ENCODE measurements at regions not wholly inside any gene's neighbourhood (a gene's known extent, or its start where the extent isn't known, plus 50 kb on each side); places are given as distances from the start of the nearest gene placed in this dataset.
"Not testable (repeated sequence)": the region's sequence is repeated elsewhere in the genome, so short reads cannot be mapped to it uniquely, and the experiment has no call there.

GRCh38 chr4:131721883-131722282 lies 1427.2 kb upstream of the PCDH10 start:
- H3K27ac ChIP-seq: no peak overlapping the region
- no peak for TF ChIP-seq POLR2A (IDR thresholded peaks at IDR 0.05)
- TF ChIP-seq POLR2AphosphoS5 (IDR thresholded peaks at IDR 0.05): no peak
- TF ChIP-seq, protein P1, sequence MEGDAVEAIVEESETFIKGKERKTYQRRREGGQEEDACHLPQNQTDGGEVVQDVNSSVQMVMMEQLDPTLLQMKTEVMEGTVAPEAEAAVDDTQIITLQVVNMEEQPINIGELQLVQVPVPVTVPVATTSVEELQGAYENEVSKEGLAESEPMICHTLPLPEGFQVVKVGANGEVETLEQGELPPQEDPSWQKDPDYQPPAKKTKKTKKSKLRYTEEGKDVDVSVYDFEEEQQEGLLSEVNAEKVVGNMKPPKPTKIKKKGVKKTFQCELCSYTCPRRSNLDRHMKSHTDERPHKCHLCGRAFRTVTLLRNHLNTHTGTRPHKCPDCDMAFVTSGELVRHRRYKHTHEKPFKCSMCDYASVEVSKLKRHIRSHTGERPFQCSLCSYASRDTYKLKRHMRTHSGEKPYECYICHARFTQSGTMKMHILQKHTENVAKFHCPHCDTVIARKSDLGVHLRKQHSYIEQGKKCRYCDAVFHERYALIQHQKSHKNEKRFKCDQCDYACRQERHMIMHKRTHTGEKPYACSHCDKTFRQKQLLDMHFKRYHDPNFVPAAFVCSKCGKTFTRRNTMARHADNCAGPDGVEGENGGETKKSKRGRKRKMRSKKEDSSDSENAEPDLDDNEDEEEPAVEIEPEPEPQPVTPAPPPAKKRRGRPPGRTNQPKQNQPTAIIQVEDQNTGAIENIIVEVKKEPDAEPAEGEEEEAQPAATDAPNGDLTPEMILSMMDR (IDR thresholded peaks at IDR 0.05): no peak
- no peak for TF ChIP-seq EP300 (IDR thresholded peaks at IDR 0.05)
- H3K36me3 ChIP-seq: no peaks in the 10 kb centered on the region
- H3K9me3 ChIP-seq: no peaks in the 10 kb centered on the region
- H3K27me3 ChIP-seq: no peaks in the 10 kb centered on the region
- no peak overlapping the region for H3K4me3 ChIP-seq
- ATAC-seq: no peak
- WGBS, 2 donors (ENCODE audit: low coverage in 1 of 2): 94% methylated on average over 2 of the region's 2 CpGs; no CpG with 5 or more reads in 1 of the 2 donors
- no peaks in the 10 kb centered on the region for H3K4me1 ChIP-seq

DNA sequence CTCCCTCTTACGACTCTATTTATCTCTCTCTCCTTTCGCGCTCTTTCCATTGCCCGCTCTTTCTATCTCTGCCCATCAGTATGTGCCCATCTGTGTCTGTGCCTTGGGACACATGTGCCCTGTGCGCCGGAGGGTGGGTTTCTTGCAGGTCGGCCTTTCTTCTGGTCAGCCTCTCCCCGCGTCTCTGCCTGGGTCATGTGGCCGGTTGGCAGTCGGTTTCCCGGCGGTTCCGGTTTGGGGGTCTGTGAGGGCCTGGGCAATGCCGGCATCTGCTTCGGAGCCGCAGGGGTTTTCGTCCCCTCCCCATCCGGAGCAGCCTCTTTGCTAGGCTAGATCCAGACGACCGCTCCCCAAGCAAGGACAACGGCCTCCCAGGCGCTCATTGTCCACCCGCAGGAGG lies 1426.0 kb upstream of the PCDH10 start:
- 92 to 93% methylated on average over 6 of the region's 24 CpGs for WGBS, 2 donors (ENCODE audit: low coverage in 1 of 2)
- not testable (repeated sequence) for ATAC-seq, H3K4me3 ChIP-seq, H3K4me1 ChIP-seq, H3K27me3 ChIP-seq, H3K9me3 ChIP-seq, H3K27ac ChIP-seq, H3K36me3 ChIP-seq

DNA sequence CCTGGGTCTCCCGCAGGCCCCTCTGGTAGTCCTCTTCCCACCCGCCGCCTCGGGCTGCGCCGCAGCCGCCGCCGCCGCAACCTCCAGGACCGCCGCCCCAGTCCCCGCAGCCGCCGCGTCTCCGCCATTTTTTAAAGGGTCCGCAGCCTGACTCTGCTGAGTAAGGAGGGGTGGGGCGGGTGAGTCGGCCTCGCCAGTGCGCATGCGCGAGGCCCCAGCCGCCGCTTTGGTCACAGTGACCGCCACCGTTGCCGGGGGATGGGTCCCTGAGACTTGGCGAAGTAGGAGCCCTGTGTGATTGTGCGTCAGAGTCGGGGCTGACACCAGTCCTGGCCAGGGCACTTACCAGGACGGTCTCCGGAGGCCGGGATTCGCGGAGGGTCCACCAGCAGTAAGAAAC lies 1424.2 kb upstream of the PCDH10 start:
- H3K27me3 ChIP-seq, H3K4me1 ChIP-seq, H3K27ac ChIP-seq, ATAC-seq, H3K4me3 ChIP-seq, H3K9me3 ChIP-seq, H3K36me3 ChIP-seq: not testable (repeated sequence)
- no CpG with 5 or more reads among the region's 37 CpGs for WGBS, 2 donors (ENCODE audit: low coverage in 1 of 2)

DNA sequence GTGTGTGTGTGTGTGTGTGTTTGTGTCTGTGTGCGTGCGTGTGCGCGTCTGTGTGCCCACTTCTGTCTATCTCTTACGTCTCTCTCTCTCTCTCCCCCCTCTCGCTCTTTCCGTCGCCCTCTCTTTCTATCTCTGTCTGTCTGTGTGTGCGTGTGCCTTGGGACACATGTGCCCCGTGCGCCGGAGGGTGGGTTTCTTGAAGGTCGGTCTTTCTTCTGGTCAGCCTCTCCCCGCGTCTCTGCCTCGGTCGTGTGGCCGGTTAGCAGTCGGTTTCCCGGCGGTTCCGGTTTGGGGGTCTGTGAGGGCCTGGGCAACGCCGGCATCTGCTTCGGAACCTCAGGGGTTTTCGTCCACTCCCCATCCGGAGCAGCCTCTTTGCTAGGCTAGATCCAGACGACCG lies 1423.6 kb upstream of the PCDH10 start:
- WGBS, 2 donors (ENCODE audit: low coverage in 1 of 2): no CpG with 5 or more reads among the region's 29 CpGs
- not testable (repeated sequence) for H3K27me3 ChIP-seq, ATAC-seq

GRCh38 chr4:131726940-131727339 lies 1422.2 kb upstream of the PCDH10 start:
- not testable (repeated sequence) for H3K4me3 ChIP-seq, H3K9me3 ChIP-seq, ATAC-seq, H3K27me3 ChIP-seq, H3K4me1 ChIP-seq, H3K27ac ChIP-seq, H3K36me3 ChIP-seq
- no CpG with 5 or more reads among the region's 28 CpGs for WGBS, 2 donors (ENCODE audit: low coverage in 1 of 2)

More for the DNA sequence above, 1423.6 kb upstream of the PCDH10 start:
- not testable (repeated sequence) for H3K27ac ChIP-seq, H3K4me3 ChIP-seq, H3K9me3 ChIP-seq, H3K36me3 ChIP-seq, H3K4me1 ChIP-seq

GRCh38 chr4:131727418-131727817 lies 1421.7 kb upstream of the PCDH10 start:
- H3K4me1 ChIP-seq, H3K9me3 ChIP-seq, ATAC-seq, H3K27me3 ChIP-seq, H3K4me3 ChIP-seq, H3K27ac ChIP-seq, H3K36me3 ChIP-seq: not testable (repeated sequence)
- WGBS, 2 donors (ENCODE audit: low coverage in 1 of 2): 100% methylated on average over 2 of the region's 40 CpGs; no CpG with 5 or more reads in 1 of the 2 donors

DNA sequence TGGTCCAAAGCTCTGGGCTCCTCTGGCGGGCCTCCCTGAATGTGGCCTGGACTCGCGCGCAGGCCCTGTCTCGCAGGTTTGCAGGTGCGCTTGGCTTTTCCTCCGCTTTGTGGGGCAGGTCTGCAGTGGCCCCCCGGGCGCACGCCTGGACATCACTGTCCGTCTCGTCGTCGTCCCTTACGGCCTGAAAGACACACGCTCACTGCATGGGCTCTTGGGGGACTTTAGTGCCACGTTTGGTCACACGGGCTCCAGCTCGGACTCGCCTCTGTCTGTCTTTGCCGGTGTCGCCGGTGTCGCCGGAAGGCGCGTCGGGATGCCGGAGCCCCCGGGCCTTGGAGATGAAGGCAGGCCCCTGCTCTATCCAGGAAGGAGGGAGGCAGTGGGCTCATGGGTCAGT lies 1419.9 kb upstream of the PCDH10 start:
- H3K27ac ChIP-seq, H3K4me3 ChIP-seq, H3K36me3 ChIP-seq, H3K4me1 ChIP-seq, H3K27me3 ChIP-seq, H3K9me3 ChIP-seq, ATAC-seq: not testable (repeated sequence)
- WGBS, 2 donors (ENCODE audit: low coverage in 1 of 2): no CpG with 5 or more reads among the region's 30 CpGs

DNA sequence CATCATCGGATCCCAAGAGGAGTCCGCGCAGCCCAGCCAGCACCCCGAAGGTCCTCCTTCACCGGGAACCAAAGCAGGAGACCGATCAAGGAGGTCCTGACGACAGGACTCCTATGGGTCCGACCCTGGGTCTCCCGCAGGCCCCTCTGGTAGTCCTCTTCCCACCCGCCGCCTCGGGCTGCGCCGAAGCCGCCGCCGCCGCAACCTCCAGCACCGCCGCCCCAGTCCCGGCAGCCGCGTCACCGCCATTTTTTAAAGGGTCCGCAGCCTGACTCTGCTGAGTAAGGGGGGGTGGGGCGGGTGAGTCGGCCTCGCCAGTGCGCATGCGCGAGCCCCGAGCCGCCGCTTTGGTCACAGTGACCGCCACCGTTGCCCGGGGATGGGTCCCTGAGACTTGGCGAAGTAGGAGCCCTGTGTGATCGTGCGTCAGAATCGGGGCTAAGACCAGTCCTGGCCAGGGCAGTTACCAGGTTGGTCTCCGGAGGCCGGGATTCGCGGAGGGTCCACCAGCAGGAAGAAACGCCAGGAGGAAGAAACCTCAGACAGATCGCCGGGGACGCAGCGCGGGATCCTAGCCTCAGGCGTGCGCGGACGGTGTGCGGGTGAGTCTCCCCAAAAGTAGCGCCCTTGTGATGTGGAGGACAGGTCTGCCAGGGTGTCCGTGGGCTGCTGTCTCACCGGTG lies 1419.2 kb upstream of the PCDH10 start:
- not testable (repeated sequence) for ATAC-seq, H3K4me3 ChIP-seq, H3K9me3 ChIP-seq, H3K27me3 ChIP-seq, H3K4me1 ChIP-seq, H3K36me3 ChIP-seq, H3K27ac ChIP-seq
- 80% methylated on average over 3 of the region's 59 CpGs; no CpG with 5 or more reads in 1 of the 2 donors for WGBS, 2 donors (ENCODE audit: low coverage in 1 of 2)

- not testable (repeated sequence) for H3K27ac ChIP-seq, H3K4me3 ChIP-seq, H3K36me3 ChIP-seq, H3K4me1 ChIP-seq, H3K9me3 ChIP-seq, H3K27me3 ChIP-seq, ATAC-seq
- WGBS, 2 donors (ENCODE audit: low coverage in 1 of 2): 100% methylated on average over 2 to 3 of the region's 28 CpGs
Observed at GRCh38 chr4:131730574-131730973, 1418.5 kb upstream of the PCDH10 start.

- H3K27me3 ChIP-seq, ATAC-seq: not testable (repeated sequence)
- WGBS, 2 donors (ENCODE audit: low coverage in 1 of 2): no CpG with 5 or more reads among the region's 47 CpGs
Observed at GRCh38 chr4:131732034-131732630, 1417.0 kb upstream of the PCDH10 start.

DNA sequence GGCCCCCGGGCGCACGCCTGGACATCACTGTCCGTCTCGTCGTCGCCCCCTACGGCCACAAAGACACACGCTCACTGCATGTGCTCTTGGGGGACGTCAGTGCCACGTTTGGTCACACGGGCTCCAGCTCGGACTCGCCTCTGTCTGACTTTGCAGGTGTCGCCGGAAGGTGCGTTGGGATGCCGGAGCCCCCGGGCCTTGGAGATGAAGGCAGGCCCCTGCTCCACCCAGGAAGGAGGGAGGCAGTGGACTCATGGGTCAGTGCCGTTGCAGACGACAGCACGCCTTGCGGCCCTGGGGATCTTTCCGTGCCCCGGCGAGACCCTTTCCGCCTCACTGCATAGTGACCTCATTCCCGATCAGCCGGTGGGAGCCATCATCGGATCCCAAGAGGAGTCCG lies 1414.8 kb upstream of the PCDH10 start:
- ATAC-seq, H3K27ac ChIP-seq, H3K36me3 ChIP-seq, H3K4me1 ChIP-seq, H3K4me3 ChIP-seq, H3K27me3 ChIP-seq, H3K9me3 ChIP-seq: not testable (repeated sequence)
- WGBS, 2 donors (ENCODE audit: low coverage in 1 of 2): no CpG with 5 or more reads among the region's 31 CpGs

More at GRCh38 chr4:131732034-131732630, 1417.0 kb upstream of the PCDH10 start:
- not testable (repeated sequence) for H3K4me1 ChIP-seq, H3K27ac ChIP-seq, H3K36me3 ChIP-seq, H3K4me3 ChIP-seq, H3K9me3 ChIP-seq

DNA sequence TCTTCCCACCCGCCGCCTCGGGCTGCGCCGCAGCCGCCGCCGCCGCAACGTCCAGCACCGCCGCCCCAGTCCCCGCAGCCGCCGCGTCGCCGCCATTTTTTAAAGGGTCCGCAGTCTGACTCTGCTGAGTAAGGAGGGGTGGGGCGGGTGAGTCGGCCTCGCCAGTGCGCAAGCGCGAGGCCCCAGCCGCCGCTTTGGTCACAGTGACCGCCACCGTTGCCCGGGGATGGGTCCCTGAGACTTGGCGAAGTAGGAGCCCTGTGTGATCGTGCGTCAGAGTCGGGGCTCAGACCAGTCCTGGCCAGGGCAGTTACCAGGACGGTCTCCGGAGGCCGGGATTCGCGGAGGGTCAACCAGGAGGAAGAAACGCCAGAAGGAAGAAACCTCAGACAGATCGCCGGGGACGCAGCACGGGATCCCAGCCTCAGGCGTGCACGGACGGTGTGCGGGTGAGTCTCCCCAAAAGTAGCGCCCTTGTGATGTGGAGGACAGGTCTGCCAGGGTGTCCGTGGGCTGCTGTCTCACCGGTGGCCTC lies 1414.2 kb upstream of the PCDH10 start:
- not testable (repeated sequence) for H3K36me3 ChIP-seq, ATAC-seq, H3K4me1 ChIP-seq, H3K27me3 ChIP-seq, H3K9me3 ChIP-seq, H3K4me3 ChIP-seq, H3K27ac ChIP-seq
- 91% methylated on average over 15 of the region's 51 CpGs; no CpG with 5 or more reads in 1 of the 2 donors for WGBS, 2 donors (ENCODE audit: low coverage in 1 of 2)

Measured in gastroesophageal sphincter (tissue), 4 donors.